AG10803 (cell line): ENCODE measurements at regions not wholly inside any gene's neighbourhood (a gene's known extent, or its start where the extent isn't known, plus 50 kb on each side); places are given as distances from the start of the nearest gene placed in this dataset.
A peak's percentile ranks its signal among the peaks of the same experiment; 100 is the strongest.

ENCODE experiments used
- DNase-seq: peaks from one replicate; pipeline ENCODE4 v3.0.0; 2010; ENCODE audit warnings: low read depth
- H3K4me3 ChIP-seq: 2 replicates; pipeline ENCODE4 v1.5.1; 2011; ENCODE audit warnings: mild to moderate bottlenecking, low read length, control low read depth
- CTCF ChIP-seq: conservative IDR thresholded peaks from 2 replicates; pipeline ENCODE4 v1.5.1; 2011; ENCODE audit warnings: mild to moderate bottlenecking, low read length, control low read depth, inconsistent platforms

- no peak for TF ChIP-seq CTCF
- no peak overlapping the region for H3K4me3 ChIP-seq
- DNase-seq, result peak; percentile 70
Measured at GRCh38 chr12:65526311-65526710, 247.8 kb downstream of the MSRB3 start.

GRCh38 chr12:65528127-65528526, 249.6 kb downstream of the MSRB3 start:
- no peak for TF ChIP-seq CTCF
- no peak overlapping the region for H3K4me3 ChIP-seq
- DNase-seq, result no peak

- no peak overlapping the region for H3K4me3 ChIP-seq
- DNase-seq, result no peak
- no peak for TF ChIP-seq CTCF
Measured at GRCh38 chr12:65529106-65529505, 250.6 kb downstream of the MSRB3 start.

GRCh38 chr12:65529771-65530435, 251.4 kb downstream of the MSRB3 start:
- DNase-seq, result no peak
- TF ChIP-seq CTCF, result no peak
- no peak overlapping the region for H3K4me3 ChIP-seq

GRCh38 chr12:65532162-65532561, 253.7 kb downstream of the MSRB3 start:
- no peak overlapping the region for H3K4me3 ChIP-seq
- DNase-seq, result peak; percentile 82
- no peak for TF ChIP-seq CTCF

GRCh38 chr12:65532764-65533163, 254.3 kb downstream of the MSRB3 start:
- TF ChIP-seq CTCF, result no peak
- no peak overlapping the region for H3K4me3 ChIP-seq
- peak; percentile 65 for DNase-seq

- TF ChIP-seq CTCF, result no peak
- no peak overlapping the region for H3K4me3 ChIP-seq
- DNase-seq, result peak; percentile 49
Measured at GRCh38 chr12:65533177-65533883, 254.8 kb downstream of the MSRB3 start.
